ENCODE measurements at regions not wholly inside any gene's neighbourhood (a gene's known extent, or its start where the extent isn't known, plus 50 kb on each side); places are given as distances from the start of the nearest gene placed in this dataset.

DNA sequence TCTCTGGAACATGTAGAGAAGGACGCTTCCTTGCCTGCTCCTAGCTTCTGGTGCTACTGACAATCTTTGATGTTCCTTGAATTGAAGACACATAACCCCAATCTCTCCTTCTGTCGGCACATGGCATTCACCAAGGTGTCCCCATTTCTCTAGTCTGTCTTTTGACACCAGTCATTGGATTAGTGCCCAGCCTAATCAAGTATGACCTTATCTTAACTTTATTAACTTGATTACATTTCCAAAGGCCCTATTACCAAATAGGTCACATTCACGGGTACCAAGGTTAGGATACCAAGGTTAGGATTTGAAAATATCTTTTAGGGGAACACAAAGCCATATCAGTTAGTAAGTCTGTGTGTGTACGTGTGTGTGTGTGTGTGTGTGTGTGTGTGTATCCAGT is 377.9 kb downstream of the CMPK2 start:
- DNase-seq = no peak

GRCh38 chr2:6492573-6492972 is 373.1 kb downstream of the CMPK2 start:
- DNase-seq = no peak

DNA sequence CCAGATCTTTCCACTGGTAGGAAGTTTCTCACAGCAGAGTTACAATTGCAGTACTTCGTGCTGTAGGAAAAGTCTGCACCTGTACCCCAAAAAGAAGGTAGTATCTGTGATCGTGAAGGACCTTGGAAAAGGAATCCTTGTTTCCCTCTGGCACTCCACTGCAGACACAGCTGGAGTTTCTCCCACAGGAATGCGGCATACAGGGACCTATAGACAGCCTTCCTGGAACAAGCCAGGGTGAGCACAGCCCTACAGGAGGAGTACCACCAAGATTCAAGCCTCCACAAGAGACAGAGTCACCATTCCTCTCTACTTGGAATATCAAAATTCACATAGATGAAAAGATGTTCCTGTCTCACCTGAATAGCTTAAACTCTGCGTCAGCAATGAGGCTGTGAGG is 372.4 kb downstream of the CMPK2 start:
- no peak for DNase-seq

GRCh38 chr2:6493669-6494068 is 372.0 kb downstream of the CMPK2 start:
- DNase-seq = no peak

GRCh38 chr2:6495466-6495865 is 370.2 kb downstream of the CMPK2 start:
- no peak for DNase-seq

DNA sequence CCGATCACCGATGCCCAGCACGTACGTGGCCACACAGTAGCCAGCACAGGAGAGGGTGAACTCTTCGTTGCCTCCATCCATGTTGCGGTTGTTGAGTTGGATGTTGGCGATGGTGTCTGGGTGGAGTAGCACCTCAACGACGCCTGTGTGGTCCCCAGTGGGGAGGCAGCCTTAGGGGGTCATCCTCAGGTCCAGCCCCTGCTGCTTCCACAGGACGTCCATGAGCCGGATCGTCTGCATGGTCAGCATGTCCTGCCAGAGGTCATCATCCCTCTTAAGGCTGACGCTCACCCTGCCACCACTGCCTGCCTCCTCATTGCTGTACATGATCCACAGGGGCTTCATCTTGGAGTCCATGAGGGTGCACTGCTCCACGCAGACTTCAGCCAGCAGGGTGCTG is 369.3 kb downstream of the CMPK2 start:
- no peak for DNase-seq

DNA sequence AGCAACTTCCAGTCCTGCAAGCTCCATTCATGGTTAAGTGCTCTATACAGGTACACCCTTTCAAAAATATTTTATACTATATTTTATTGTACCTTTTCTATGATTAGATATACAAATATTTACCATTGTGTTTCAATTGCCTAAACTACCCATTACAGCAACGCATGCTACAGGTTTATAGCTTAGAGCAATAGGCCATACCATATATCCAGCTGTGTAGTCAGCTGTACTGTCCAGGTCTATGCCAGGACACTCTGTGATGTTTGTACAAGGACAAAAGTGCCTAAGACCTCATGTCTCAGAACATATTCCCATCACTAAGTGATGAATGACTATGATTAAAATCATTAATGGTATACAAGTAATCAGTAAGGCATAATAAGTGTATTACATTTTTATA is 368.7 kb downstream of the CMPK2 start:
- no peak for DNase-seq

- DNase-seq = no peak
Observed at GRCh38 chr2:6498841-6499240, 366.9 kb downstream of the CMPK2 start.

GRCh38 chr2:6499691-6500090 is 366.0 kb downstream of the CMPK2 start:
- DNase-seq = no peak

GRCh38 chr2:6506361-6506794 is 359.3 kb downstream of the CMPK2 start:
- DNase-seq = no peak

- DNase-seq = no peak
Observed at GRCh38 chr2:6506859-6507258, 358.8 kb downstream of the CMPK2 start.

DNA sequence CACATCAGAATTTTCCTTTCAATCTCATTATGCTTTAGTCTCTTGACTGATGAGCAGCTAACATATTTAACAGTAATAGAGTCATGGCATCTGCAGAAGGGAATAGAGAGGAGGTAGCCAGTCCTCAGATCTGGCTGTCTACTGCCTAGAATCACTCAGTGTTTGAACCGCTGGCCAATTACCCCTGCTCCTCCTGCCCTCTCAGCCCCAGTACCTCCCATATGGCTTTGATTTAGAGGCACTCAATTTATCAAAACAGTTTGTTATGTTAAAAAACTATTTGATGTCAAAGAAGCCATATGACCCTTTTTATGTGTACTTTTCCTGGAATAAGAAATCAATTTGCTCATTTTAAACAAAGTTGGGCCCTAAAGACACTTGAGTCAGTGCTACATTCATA is 355.2 kb downstream of the CMPK2 start:
- no peak for DNase-seq

- DNase-seq = no peak
Observed at GRCh38 chr2:6512589-6512988, 353.1 kb downstream of the CMPK2 start.

GRCh38 chr2:6516674-6517073 is 349.0 kb downstream of the CMPK2 start:
- no peak for DNase-seq

- no peak for DNase-seq
Observed at GRCh38 chr2:6518361-6518760, 347.3 kb downstream of the CMPK2 start.

DNA sequence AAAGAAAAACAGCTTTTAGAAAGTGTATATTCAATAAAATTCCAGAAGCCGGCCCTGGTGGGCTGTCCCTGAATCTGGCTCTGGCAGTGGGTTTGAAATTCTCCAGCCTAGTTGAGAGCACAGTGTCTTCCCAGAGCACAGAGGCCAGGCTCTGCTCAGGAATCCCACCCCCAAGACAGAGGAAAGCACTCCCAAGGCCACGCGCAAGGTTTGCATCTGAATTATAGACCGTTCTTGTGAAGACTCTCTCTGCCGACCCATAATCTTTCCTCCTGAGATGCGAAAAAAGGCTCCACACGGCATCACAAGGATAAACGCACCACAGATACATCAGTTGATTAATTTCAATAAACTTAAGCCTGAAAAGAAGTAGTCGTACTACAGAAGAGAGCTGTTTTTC is 342.2 kb downstream of the CMPK2 start:
- DNase-seq = no peak

DNA sequence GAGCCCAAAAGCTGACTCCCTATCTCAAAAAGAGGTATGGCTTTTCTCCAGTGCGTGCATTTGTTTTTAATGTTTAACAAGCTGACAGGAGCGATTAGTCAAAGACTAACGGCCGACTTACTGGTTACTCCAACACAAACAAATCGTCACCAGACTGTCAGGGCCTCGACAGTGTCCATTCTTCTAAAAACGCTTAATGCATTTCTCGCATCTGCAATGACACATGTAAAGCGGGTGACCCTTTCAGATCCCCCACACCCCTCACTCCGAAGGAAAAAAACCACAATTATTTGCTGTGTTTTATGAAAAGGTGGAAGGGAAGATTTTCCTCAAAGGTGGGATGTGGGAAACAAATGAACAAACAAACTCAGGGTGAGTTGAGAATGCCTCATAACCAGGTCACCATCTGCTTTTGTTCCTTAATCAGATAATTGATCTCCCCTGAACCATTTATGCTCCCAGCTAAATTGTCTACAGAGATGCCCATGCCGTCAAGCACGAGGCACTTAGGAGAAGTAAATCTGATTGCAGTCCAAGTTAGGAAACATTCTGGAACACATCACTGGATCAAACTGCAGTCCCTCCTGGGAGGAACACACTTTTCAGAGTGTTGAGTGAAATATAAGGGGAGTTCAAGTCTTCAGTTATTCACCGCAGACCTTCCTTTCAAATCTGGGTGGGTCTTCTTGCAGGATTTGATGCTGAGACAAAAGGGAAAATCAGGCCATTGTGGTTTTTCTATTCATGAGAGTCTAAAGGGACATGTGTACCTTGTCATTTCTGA is 340.8 kb downstream of the CMPK2 start:
- no peak for DNase-seq

- DNase-seq = no peak
Observed at GRCh38 chr2:6525475-6525964, 340.2 kb downstream of the CMPK2 start.

DNA sequence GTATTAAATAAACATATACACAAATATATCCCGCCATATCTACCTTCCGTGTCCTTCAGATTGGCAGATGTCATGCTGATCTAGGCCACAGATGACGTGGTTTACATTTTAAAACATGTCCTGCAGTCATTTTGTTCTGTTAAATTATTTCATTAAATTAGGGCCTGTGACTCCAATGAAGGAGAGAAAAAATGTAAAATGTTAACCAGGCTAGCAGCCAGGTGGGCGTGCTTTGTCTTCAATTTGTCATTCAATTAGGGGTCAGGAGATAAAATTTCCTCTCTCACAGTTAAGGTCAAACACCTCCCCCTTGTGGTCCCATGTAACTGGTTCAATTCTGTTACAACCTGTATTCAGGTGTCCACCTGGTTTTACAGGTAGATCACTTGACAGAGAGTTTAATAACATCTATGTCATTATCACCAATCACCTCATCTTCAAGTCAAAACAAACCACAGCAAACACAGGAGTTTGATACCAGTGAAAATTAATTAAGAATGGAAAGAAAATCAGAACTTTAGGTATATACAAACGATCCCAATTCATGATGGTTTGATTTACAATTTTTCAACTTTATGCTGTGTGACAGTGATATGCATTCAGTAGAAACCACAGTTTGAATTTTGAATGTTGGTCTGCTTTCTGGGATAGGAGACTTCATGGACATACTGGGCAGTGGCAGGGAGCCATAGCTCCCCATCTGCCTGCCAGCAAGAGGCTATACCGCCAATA is 339.4 kb downstream of the CMPK2 start:
- no peak for DNase-seq

DNA sequence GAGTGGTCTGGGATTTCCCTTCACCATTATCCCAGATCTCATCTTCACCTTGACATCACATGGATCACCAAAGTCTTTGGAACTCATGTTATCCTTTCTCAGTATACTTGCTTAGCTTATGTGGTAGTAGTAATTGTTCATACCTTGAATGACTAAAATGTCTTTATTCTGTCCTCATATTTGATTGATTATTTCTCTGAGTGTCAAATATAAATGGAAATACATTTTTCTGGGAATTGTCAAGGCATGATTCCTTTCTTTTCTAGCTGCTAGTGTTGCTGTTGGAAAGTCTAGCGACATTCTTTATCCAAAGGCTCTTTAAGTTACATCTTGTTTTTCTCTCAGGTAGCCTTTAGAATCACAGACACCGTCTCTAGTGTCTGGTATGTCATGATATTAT is 334.4 kb downstream of the CMPK2 start:
- no peak for DNase-seq

DNA sequence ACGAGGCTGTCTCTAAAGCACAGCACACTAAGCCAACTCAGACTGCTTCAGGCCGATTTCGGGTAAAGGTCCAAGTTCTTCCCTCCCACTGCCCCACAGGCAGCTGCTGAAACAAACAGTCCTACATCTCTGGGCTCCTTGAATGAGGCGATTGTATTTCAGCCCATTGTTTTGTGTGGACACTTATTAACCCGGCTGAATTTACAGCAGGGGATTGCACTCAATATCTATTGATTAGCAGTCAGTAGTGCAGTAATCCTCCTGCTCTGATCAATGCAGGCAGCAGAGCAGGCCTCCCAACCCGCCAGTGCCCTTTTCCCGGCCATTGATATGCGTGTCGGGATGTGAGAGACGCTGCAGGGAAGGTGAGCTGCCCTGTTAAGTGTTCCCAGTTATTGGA is 330.1 kb downstream of the CMPK2 start:
- DNase-seq = no peak

DNA sequence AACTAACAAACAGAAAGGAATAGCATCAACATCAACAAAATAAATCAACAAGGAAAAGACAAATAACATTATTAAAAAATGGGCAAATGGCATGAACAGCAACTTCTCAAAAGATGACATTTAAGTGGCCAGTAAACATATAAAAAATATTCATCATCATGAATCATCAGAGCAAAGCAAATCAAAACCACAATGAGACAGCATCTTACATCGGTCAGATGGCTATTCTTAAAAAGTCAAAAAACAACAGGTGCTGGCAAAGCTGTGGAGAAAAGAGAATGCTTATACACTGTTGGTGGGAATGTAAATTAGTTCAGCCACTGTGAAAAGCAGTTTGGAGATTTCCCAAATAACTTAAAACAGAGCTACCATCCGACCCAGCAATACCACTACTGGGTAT is 327.1 kb downstream of the CMPK2 start:
- DNase-seq = no peak

- DNase-seq = no peak
Observed at GRCh38 chr2:6545336-6545735, 320.4 kb downstream of the CMPK2 start.

DNA sequence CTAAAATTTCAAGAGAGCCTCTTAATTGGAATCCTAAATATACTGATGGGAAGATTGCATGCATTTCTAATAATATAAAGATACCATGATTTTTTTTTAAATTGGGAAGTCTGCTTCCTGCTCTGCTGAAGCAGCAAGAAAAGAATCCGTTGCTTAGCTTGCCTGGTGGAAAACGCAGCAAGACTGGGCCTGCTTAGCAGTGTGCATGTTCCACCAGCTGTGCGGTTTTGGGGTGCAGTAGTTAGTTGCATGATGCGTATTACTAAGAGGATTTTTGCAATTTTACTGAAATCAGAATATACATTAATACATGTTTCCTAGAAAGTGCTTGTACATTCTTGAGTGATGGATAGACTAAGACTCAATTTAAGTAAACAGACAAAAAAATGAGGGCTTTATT is 319.9 kb downstream of the CMPK2 start:
- no peak for DNase-seq
